ENCODE measurements at regions not wholly inside any gene's neighbourhood (a gene's known extent, or its start where the extent isn't known, plus 50 kb on each side); places are given as distances from the start of the nearest gene placed in this dataset.
"Not testable (repeated sequence)": the region's sequence is repeated elsewhere in the genome, so short reads cannot be mapped to it uniquely, and the experiment has no call there.

DNA sequence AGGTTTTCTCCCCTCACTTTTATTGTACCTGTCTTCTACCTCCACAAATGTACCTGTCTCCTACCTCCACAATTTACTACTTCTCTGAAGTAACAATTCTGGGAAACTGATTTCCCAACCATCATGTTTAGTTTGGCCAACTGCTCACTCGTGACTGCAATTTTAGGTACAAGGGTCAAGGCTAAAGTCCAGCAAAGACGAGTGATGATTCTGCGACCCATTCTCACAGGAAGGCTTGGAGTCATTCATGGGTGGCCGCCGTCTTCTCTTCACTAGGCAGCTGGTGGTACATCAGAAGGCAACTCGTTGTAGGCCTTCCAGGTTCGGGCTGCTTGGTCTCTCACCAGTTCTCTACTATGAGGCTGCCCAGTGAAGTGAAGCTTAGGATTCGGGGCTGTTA lies 483.8 kb upstream of the JARID2 start:
- in situ Hi-C loops (cut with HindIII; ENCODE audit: low sequenced_read_pairs), result no loop called here

DNA sequence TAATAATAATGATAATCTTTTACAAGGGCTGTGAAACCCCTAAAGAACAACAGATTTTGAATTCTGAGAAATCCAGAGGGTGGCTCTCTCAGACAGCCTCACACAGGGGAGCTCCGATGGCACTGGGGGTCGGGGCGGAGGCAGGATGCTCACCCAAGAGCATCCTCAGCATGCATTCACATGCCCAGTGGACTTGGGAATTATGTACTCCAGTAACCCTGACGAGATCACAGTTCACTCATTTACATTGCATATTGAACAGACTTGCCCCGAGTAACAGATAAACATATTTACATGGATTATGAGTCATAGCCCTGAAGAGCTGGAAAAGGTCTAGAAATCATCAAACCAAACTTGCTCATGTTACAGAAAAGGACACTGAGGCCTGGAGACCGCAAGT lies 482.7 kb upstream of the JARID2 start:
- in situ Hi-C loops (cut with HindIII; ENCODE audit: low sequenced_read_pairs), result no loop called here

DNA sequence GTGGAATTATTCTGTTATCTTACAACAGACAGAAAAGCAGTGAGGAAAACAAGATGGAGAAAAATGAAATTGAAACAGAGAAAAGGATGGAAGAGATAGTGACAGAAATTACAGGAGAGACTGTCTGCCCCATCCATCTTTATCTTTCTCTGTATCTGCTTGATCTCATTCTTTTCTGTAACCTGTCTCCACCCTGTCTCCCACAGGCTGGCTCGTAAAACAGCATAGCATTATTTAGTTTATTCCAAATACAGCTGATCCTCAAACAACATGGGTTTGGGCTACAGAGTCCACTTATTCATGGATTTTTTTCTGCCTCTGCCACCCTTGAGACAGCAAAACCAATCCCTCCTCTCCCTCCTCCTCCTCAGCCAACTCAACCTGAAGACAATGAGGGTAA lies 482.3 kb upstream of the JARID2 start:
- in situ Hi-C loops (cut with HindIII; ENCODE audit: low sequenced_read_pairs), result no loop called here

DNA sequence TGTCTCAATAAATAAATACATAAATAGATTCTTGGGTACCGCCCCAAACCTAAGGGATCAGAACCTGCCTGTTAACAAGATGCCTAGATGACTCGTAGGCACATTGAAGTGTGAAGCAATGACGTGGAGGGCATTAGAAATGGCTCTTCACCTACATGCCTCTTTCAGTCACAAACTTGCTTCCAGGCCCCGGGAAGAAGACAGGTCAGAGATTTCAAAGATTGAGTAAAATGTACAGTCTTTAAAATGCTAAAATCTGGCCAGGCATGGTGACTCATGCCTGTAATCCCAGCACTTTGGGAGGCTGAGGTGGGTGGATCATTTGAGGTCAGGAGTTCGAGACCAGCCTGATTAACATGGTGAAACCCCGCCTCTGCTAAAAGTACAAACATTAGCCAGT lies 480.8 kb upstream of the JARID2 start:
- in situ Hi-C loops (cut with HindIII; ENCODE audit: low sequenced_read_pairs), result no loop called here

DNA sequence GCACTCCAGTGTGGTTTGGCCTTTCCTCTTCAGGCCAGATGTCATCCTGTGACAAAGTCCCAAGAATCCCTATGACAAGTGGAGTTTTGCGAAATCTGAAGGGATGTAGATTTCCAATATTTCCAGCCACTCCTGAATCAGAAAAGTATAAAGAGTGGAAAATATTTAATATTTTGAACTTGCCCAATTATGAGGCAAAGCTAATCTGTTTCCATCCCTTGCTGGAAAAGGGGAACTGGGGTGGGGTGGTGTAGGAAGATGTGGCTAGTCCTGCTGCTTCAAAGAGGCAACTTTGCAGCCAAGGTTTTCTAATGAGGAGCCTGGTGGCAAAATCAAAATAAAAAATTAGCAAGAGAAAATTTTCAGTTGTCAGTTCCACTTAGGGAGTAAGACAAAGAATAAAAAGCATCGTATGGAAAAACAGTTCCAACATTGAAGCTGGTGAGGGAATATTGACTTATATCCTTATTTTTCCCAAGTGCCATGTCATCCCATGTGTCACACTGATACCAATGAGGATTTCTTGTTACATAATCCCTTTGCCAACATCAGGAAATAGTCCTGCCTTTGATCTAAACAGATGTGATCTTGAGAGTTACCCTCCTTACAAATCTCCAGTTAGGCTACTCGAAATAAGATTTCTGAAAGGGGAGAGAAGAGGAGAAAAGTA lies 480.0 kb upstream of the JARID2 start:
- in situ Hi-C loops (cut with HindIII; ENCODE audit: low sequenced_read_pairs), result no loop called here

DNA sequence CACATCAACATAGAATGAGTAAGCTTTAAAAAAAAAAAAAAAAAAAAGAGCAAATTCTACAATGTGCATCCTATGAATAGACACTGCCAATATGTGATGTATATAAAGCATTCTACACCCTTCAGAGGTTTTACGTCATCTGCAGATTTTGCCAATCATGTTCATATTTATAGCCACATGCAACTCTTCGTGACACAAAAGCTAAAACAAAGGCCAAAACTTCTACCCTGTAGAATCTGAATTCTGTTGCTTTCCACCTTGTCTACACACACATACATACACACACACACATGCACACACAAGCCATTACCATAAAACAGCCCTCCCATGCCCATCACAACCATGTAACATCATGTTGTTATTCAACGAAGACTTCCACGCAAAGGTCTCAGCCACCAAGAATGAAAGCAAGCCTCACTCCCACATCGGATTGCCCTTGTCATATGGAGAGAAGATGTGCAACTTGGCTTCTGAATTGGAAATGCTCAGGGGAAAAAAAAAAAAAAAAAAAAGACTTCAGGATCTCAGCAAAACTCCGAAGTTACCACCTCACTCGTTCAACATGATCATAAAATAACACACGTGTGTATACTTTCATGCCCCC lies 479.4 kb upstream of the JARID2 start:
- in situ Hi-C loops (cut with HindIII; ENCODE audit: low sequenced_read_pairs), result no loop called here

DNA sequence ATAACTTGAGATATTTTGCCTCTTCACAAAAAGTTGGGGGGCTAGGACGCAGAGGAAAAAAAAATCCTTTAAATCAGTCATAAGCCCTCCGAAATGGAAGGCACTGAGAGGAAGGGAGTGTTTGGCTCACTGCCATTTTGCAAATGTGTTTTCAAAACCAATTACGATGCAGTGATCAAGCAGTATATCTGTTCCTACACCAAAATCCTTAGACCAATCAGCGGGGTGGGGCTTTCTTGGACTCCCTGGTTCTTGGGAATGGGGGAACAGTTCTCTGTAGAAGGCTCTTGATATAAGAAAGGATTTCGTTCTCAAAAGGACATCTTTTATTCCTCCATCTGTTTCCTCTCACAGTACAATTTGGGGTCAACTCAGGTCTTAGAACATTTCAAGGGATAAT lies 478.6 kb upstream of the JARID2 start:
- in situ Hi-C loops (cut with HindIII; ENCODE audit: low sequenced_read_pairs), result no loop called here

DNA sequence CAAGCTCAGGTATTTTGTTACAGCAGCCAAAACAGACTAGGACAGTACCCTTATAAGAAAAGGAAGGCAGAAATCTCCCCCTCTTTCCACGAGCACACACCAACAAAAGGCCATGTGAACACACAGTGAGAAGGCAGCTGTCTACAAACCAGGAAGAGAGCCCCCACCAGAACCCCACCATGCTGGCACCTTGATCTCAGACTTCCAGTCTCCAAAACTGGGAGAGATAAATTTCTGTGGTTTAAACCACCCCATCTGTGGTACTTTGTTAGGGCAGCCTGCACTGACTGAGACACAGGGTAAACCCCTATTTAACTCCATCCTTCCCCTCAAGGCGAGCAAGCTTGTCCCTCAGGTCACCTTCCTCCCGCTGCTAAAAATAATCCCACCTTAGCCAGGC lies 475.8 kb upstream of the JARID2 start:
- in situ Hi-C loops (cut with HindIII; ENCODE audit: low sequenced_read_pairs), result no loop called here

DNA sequence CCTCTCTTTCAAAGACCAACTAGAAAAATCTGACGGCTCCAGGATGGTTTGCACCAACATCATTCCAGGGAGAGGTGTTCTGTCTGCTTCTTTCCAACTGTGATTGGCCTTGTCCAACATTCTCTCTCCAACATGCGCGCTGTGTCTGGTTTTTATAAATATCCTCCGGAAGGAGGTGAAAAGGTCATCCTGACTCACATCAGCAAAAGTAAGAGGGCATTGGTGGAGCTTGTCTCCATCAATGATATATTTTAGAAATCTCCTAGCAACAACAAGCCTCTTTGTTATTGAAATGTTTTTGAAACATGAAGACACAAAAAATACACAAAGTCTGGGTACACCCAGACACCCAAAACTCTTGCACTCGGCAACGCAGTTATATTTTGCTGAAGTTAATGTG lies 475.3 kb upstream of the JARID2 start:
- in situ Hi-C loops (cut with HindIII; ENCODE audit: low sequenced_read_pairs), result no loop called here

DNA sequence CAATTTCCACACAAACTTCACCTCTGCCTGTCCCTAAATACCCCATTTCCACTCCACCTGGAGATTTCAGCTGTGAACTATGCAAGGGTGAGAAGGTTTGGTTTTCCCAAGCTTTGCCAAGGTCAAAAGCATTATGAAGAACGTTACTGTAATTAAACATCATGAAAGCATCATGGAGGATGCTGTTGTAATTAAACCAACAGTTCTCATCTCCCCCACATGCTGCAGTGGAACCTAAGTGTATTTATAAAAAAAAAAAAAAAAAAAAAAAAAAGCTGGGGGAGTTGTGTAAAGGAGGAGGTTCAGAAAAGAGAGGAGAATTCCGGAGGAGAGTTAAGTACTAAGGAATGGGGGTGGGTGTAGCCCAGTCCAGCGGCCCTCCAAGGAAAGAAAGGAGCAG lies 474.9 kb upstream of the JARID2 start:
- in situ Hi-C loops (cut with HindIII; ENCODE audit: low sequenced_read_pairs), result no loop called here

DNA sequence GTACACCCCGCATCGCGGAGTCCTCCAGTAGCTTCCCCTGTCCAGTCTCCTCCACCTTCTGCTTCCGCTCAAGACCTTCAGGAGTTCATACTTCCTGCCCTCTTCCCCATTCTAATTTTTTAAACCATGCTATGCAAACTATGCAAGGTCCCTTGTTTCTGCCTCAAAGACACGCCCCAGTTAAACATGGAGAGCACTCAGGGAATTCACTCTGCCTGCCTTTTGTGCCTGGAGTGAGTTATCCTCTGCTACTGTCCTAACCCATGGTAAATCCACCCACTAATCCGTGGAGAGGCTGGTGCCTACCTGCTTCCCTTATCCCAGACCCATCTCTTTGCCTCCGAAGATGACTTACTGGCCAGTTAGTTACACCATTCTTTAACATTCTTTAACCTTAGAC lies 473.7 kb upstream of the JARID2 start:
- in situ Hi-C loops (cut with HindIII; ENCODE audit: low sequenced_read_pairs), result no loop called here

DNA sequence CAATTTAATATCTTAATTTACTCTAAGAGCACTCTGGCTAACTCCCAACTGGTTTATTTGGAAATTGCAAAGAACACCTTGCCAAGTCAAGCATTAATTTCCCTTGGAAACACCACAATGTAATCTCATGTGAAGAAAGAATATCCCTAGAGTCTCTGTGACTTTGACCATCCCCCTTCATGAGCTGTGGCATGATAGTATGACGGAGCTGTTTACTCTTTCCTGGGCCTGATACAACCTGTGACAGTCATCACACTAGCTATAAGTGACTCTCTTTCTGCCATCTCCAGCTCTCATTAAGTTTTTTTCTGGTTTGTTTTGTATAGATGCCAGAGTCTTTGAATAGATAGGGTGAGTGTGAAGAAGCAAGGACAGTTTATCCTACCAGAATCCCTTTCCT lies 470.3 kb upstream of the JARID2 start:
- in situ Hi-C loops (cut with HindIII; ENCODE audit: low sequenced_read_pairs), result no loop called here

DNA sequence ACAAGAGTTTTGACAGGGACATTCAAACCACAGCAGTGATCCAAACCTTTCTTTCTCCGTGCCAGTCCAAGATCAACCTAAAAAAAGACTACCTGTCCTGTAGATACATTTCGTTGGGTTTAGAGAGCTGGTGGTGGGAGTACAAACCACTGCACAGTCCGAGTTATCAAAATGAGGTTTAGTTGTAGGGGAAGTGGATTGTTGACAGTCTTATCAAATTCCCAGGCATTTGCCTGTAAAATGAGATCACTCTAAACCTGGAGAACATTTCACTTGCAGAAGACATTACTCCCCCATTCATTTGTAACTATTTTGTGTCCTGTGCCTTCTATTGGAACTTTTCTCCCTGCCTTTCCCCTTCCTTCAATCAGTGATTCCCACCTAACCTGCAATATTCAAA lies 469.6 kb upstream of the JARID2 start:
- in situ Hi-C loops (cut with HindIII; ENCODE audit: low sequenced_read_pairs), result no loop called here

DNA sequence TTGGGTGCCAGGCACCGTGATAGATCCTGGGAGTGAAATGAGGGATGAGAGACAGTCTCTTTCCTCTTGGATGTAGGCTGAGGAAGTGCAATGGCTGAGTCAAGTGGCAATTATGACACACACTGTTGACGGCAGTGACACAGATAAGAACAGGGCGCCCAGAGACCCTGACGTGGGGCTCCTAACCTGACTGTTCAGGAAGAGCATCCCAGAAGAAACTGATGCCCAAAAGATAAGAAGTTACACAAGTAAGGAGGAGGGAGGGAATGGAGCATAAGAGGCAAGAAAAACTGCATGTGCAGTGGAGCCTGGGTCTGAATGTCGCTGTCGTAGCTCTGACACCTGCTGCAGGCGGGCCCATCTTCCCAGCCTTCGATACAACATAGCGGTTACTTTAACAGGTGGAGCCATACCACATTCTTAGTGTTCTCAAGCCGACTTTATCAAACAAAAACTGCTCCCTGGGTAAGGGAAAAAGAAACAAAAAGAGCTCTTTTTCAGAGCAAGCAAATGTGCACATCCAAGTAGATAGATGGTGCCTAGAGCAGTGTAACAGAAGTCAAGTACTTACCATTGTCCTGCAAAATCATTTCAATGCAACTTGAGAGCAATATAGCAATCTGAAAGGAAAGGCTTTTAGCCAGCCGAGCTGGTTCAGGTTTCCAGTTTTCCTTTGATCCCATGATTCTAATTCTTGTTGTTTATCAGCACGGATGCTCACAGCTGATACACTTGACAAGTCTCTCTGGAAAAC lies 463.9 kb upstream of the JARID2 start:
- in situ Hi-C loops (cut with HindIII; ENCODE audit: low sequenced_read_pairs), result no loop called here

DNA sequence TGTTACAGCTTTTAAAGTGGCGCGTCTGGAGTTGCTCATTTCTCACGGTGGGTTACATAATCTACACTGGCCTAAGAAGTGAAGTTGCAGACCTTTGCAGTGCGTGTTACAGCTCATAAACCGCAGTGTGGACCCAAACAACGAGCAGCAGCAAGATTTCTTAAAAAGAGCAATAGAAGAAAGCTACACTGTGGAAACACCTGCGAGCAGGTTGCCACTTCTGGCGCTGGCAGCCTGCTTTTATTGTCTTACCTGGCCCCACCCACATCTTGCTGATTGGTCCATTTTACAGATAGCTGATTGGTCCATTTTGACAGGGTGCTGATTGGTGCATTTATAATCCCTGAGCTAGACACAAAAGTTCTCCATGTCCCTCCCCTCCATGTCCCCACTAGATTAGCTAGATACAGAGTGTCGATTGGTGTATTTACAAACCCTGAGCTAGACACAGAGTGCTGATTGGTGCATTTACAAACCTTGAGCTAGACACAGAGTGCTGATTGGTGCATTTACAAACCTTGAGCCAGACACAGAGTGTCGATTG lies 462.9 kb upstream of the JARID2 start:
- in situ Hi-C loops (cut with HindIII; ENCODE audit: low sequenced_read_pairs), result not testable (repeated sequence)

DNA sequence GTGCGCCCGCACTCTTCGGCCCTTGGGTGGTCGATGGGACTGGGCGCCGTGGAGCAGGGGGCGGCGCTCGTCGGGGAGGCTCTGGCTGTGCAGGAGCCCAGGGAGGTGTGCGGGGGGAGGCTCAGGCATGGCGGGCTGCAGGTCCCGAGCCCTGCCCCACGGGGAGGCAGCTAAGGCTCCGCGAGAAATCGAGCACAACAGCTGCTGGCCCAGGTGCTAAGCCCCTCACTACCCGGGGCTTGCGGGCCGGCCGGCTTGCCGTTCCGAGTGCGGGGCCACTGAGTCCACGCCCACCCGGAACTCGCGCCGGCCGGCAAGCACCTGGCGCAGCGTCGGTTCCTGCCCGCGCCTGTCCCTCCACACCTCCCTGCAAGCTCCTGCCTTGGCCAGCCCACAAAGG lies 462.3 kb upstream of the JARID2 start:
- in situ Hi-C loops (cut with HindIII; ENCODE audit: low sequenced_read_pairs), result no loop called here

DNA sequence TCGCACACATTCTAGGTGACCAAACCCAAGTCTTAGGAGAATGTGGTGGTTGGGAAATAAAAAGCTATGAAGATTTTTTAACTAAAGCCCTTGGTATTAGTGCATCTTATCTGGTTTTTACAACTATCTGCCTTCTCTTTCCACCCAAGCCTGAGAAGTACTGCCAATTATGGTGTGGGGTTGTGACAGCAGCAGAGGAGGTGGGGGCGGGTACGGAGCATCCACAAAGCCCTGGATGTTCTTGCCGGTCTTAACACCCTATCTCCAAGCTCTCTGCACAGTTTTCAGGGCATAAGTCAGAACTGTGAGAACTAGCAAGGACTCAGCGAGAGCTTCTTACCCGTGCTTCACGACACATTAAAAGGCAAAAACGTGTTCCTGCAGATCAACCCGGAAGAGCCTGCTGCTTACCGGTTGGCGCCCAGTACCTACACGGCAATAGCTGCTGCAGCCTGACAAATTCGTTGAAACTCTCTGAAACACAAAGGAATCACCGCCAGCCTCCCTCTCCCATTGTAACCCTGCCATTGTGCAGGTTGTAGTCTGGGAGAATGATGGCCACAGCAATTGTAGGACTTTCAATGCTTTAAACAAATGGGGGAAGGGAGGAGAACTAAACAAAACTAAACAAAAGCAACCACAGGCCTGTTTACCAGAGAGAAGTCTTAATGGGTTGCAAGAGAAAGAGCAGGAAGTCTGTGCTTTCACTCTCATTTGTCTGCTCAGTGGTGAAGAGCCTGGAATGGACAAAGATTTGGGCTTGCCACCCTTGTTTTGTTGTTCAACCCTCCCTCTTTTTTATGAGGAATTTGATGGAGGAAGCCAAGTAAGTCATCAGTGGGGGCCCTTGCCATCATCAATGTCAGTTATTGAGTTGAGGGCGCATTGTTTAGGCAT lies 461.0 kb upstream of the JARID2 start:
- in situ Hi-C loops (cut with HindIII; ENCODE audit: low sequenced_read_pairs), result no loop called here

DNA sequence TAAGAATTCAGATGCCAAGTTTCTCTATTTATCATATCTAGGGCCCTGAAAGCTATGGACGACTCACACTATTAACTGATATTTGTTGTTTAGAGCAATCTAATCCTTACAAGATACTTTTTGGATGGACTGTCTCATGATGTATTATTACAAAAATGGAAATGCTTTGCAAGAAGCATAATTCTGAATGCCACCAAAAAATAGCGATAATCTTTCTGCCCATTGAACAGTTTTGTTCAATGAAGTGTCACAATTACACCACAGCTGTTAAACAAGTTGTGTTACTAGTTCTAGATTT lies 460.4 kb upstream of the JARID2 start:
- in situ Hi-C loops (cut with HindIII; ENCODE audit: low sequenced_read_pairs), result no loop called here

DNA sequence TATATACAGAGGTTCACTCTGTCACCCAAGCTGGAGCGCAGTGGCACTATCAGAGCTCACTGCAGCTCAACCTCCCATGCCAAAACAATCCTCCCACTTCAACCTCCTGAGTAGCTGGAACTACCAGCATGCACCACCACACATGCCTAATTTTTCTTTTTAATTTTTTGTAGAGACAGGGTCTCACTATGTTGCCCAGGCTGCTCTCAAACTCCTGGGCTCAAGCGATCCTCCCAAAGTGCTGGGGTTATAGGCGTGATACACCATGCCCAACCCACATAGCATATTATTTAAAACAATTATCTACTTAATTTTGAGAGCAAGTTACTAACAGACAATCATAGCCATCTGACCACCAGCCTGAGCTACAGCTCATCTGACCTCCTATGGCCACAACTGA lies 459.9 kb upstream of the JARID2 start:
- in situ Hi-C loops (cut with HindIII; ENCODE audit: low sequenced_read_pairs), result no loop called here

DNA sequence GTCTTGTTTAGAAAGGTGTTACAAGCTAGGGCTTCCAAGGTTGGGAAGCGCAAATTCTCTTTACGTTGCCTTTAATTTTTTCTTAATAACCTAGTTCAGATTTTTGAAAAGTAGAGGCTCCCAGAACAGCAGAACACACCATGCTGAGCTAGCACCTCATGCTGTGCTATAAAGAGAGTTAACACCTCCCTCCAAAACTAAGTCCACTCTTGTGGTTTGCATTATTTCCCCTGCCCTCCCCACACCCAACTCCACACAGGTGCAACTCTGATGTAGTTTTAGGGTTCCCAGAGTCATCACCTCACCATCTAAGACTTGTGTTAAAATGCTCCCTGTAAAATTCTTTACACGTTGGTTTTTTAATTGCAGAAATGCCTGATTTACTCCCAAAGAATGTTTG lies 459.4 kb upstream of the JARID2 start:
- in situ Hi-C loops (cut with HindIII; ENCODE audit: low sequenced_read_pairs), result no loop called here

DNA sequence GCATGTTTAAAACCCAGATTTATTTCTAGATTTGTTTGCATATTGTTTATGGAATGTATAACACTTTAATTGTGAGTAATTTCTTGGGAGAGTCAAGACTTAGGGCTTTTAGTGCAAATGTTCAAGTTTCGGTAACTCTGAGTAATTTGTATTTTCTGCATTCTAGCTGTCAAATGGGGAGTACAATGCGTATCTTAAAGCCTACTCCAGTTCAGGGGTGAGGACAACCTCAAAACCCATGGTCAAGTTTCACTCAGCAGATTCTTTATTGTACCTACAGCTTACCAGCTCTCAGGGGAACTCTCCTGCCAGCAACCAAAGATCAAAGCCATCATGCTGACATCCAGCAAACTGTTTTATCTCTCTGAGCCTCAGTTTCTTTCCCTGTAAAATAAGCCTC lies 458.6 kb upstream of the JARID2 start:
- in situ Hi-C loops (cut with HindIII; ENCODE audit: low sequenced_read_pairs), result no loop called here
